Femur (tissue), 1 donor: ENCODE measurements at regions not wholly inside any gene's neighbourhood (a gene's known extent, or its start where the extent isn't known, plus 50 kb on each side); places are given as distances from the start of the nearest gene placed in this dataset.
"Not testable (repeated sequence)": the region's sequence is repeated elsewhere in the genome, so short reads cannot be mapped to it uniquely, and the experiment has no call there.

ENCODE experiments used
- DNase-seq: peaks from one replicate; pipeline ENCODE4 v3.0.0-alpha.2; 2017

DNA sequence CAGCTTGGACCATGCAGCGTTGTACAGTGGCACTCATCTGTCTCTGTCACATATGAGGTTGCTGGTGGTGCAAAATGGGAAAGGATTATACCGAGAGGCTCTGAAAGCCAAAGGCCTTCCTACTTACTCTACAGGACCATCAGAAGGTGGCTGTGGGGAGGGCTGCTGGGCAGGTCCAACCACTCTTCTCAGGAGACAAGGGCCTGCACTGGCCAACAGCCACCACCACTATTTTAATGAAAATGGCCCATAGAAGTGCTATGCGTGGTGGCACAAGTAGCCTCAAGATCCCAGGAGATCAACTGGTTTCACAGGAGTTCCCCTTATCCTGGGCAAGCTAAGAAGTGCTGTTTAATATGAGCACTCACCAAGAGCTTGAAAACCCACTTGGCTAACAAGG lies 52.3 kb downstream of the MRPL57 start:
- no peak for DNase-seq

DNA sequence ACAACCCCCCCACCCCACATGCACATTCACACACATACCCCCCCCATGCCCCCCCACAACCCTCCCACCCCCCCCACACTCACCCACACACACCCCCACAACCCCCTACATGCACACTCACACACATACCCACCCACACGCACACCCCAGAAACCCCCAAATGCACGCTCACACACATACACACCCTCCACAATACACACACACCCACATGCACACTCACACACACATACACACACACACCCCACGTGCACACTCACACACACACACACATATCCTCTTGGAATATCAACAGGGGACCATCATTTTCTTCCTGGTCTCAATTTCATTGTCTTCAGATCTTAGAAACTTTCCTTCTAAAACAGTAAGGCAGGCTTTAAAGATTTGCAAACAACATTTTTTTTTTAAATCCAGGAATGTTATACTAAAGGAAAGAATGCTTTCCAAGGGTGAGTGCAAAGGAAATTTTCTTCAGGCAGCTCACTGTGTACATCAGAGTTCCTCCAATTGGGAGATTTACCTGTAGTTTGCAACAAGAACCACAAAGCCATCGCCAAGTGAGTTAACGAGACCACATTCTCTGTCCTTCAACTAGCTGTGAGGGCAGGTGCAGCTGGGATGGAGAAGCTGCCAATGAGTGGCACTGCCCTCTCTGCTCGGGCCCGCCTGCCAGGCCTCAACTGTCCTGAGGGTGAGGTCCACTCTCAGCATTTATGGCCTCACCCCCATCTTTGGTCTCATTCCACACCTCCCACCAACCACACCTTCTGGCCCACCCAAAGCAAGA lies 53.0 kb downstream of the MRPL57 start:
- no peak for DNase-seq

DNA sequence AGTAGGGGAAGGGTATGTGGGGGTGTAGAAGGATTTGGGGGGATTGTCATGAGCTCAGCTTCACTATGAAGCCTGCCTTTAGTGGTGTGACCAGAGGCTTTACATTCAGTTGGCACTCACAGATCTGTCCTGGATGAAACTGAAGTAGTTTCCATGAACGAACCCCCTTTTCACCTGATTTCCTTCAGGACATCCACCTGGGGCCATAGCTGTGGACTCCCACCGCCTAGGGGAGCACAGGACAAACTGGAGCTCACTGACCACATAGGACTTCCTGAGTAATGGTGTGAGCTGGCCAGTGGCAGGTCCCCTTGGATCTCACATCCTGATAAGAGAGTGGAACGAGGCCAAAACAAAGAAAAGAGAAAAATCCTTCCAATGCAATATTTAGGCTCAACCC lies 54.1 kb downstream of the MRPL57 start:
- DNase-seq, result no peak

DNA sequence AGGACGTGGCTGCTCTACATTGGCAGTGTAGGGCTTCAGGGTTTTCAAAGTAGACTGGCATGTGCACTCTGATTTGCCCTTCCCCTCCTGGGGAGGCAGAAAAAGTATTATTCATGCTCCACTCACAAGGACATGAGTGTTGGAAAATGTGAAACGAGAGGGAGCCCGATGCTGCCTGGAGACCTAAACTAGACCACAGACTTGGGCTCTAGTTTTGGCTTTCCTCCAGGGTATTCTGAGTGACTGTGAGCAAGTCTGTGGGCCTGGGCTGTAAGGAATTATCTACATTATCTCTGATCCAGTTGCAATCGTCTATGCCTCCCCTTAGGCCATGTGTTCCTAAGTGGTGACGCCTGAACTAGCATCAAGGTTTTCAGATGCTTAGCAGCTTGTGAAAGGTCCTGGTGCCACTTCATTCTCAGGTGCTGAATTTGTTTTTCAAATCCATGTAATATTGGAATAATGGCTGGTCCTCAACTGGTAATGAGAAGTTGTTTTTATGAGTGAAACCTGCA lies 55.0 kb downstream of the MRPL57 start:
- no peak for DNase-seq

DNA sequence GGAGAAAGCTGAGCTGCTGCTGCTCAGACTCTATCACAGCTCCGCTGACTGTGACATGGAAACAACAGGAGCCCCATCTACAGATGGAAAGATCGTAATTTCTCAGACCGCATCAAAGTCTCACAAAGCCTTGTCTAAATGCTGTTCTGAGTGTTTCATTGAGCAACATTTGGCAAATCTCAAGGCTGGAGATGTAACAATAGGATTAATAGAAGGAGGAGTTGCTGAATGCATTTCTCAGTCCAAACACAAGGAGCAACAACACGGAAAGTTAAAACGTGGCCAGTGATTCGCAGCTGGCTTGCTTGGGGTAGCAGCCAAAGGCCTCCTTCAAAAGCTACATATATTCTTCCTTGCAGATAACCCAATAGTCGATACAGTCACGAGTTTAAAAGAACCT lies 55.7 kb downstream of the MRPL57 start:
- DNase-seq, result no peak

DNA sequence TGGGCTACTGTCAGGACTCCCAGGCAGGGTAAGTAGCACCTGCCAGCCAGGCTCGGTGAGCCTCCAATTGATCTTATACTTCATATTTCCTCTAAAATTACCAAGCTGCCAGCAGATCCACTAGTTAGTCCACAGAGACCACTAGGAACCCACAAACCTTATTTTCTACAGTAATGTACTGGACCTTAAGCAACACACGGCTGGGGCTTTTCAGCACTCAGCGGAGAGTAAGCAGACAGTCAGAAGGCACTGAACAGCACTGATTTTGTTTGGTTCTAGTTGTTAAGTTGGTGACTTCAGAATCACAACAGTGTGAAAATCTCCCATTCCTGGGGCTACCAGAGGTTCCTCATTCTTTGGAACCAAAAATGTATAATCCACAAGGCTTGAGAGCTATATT lies 56.1 kb downstream of the MRPL57 start:
- no peak for DNase-seq

DNA sequence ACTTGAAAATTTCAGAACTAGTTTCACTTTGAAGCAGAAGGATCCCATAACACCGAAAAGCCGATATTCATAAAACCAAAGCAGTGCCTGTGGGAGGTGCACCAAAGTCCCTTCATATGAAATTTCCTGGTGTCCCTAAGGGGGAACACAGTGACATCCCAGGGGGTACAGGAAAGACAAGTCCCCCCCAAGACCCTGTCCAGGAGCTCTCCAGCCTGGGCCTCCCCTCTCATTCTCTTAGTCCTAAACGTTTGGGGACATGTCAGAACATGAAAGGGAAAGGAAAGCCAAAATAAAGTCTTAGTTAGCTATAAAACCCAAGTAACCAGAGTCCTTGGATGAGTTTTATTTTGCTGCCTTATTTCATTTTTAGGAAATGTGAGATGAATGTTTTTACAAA lies 56.6 kb downstream of the MRPL57 start:
- no peak for DNase-seq

DNA sequence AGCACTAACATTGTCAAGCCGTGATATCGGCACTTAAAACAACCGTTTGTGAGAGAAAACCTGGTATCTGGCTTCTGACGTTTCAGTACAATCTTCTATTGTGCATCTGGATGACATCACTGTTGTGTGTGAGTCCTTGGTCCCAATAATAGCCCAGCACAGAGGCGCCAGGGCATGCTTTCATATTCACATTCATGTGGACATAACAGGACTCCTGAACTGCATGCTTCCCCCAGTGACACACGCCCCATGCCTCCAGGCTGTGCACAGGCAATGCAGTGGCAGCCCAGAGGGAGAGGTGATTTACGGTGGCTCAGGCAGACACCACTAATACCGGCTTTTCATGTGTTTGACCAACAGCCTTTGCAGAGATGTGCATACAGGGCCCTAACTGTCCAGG lies 58.1 kb downstream of the MRPL57 start:
- no peak for DNase-seq

DNA sequence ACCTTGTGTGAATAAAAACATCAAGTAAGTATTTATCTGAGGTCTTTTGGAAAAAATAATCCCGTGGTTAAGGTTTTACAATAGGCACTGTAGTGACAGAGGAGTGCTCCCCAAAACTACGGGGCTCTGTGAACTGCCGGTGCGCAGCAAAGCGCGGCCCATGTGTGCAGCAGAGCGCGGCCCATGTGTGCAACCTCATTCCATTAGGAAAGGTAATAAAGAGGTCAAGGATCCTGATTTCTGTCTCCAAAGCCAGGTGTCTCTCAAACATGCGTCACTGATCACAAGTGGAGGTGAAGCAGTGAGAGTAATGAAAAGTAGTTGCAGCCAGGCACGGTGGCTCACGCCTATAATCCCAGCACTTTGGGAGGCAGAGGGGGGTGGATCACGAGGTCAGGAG lies 58.7 kb downstream of the MRPL57 start:
- no peak for DNase-seq

DNA sequence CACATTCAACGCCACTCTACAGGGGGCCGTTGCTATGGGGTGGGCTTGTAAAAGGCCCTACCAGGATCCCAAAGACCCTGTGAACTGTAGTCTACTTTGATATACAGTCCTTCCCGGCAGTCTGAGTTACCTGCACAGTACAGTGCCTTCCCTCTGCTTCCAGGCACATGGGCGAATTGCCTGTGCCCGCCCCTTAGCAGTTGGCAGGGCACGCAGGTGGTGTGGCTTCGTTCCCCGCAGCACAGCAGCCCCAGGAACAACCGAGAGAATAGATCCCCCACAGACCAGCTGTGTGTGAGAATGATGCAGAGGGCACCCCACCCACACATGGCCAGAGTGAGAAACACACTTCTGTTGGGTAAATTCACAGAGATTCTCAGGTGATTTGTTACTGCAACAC lies 60.6 kb downstream of the MRPL57 start:
- DNase-seq, result no peak

DNA sequence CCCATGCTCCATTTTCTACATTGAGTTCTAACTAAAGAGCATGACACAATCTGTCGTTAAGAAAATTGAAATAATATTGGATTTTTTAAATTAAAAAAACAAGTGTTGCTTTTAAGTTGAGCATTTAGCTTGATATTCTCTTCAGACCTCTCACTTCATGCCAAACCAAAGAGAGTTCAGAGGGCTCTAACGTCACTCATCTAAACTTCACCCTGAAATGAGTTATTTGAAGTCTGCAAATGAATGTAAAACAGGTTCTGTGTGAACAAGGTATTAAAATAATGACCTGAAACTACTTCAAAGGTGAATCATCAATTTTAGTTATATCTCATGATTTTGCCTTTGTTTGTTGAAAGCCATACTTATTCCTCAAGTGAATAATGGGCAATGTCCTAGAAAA lies 61.8 kb downstream of the MRPL57 start:
- no peak for DNase-seq

DNA sequence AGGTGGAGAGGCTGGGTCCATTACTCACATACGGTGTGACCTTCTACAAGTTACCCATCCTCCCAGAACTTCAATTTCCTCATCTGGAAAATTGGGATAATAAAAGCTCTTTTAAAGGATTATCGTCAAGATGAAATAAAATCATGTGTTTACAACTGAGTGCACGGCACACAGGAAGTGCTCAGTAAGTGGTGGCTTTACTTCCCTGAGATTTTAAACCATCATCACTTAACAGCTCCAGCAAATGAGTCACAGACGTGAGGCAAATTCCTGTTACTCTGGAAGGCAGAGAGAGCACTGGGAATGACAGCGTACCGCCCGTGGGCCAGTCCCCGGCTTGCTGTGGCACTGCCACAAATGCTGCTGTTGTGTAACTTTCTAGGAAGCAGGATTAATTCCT lies 64.1 kb downstream of the MRPL57 start:
- DNase-seq, result no peak

DNA sequence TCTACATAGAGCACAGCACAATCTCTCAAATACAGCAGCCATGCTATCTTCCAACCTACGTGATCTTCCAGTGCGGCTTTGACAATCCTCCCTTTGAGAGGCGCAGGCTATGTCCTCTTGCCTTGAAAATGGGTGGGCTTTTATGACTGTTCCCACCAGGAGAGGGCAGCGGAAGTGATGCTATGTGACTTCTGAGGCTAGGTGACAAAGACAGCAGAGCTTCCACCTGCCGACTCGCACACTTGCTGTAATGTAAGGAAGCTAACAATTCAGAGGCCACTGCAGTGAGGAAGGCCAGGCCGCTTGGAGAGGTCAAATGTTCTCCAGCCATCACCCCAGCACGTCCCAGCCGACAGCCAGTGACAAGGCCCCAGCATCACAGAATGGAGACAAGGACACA lies 65.8 kb downstream of the MRPL57 start:
- no peak for DNase-seq

DNA sequence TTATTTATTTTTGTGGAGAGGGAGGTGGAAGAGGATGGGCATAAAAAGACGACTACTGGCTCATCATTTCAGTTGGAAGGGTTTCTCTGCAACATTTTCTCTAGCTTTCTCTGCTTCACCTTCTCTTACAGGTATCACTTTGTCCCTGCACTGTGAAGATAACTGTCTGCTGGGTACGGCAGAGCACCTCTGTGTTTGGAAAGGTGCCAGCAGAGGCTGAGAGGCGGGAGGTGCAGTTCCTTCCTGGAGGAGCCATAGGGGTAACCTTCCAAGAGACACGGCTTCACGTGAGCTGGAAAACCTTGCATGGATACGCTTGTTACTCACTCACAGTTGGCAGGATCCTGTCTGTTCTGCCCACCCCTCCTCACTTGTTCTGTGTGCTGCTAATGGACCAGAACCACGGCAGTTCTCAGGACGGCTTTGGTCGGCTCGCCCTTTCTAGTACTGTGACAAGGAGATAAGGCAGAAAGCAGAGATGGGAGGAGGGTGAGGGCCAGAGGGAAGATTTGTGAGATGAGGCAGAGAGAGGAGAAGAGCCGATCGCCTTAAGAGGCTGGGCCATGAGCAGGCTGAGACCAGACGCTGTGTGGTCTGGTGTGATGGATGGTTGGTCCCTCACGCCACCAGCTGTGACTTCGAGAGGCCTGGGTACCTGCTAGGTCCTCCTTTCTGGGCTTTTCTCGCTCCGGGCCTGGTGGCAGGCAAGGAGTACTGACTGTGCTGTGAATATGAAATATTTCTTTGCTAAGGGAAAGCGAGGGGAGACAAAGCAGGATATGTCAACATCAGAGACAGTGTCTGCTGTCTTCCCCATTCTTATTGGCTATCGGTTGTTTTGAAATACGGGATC lies 66.8 kb downstream of the MRPL57 start:
- DNase-seq, result no peak

DNA sequence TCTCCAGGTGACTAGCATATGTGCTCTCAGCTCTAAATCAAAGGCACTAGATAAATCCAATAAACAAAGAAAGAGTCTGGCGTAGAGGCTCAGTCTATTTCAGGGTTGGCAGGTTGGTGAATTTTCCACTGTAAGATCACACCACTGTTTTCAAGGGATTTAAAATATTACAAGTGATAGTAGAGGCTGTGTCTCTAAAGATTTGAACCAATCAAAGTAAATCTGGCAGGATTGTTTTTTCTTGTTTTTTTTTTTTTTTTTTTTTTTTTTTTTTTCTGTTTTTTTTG lies 67.4 kb downstream of the MRPL57 start:
- not testable (repeated sequence) for DNase-seq

DNA sequence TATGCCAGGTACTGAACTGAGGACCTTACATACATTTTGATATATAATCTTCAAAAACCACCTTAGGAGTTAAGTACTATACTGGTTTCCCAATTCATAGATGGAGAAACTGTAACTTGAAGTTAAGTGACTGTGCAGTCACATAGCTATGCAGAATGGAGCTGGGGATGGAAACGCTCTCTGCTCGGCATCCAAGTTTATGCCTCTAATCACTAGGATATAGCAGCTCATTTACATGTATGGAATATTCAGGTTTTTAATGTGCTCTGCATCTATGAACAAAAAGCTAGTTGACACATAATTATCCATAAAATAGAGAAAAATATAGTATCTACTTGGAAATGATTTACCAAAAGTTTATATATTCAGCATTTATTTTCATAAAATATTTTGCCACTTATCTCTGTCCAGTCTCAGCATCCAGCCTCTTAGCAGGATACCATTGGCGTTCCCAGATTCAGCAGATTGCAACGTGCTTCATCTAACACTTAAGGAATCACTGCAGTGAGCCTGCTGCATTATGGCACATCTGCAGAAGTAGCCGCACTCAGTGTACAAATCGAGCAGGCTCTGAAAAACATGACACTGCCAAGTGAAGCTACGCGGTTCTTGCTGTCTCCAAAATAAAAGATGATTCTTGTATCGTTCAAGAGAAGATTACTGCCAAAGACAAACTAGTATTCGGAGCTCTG lies 70.4 kb downstream of the MRPL57 start:
- DNase-seq, result no peak

DNA sequence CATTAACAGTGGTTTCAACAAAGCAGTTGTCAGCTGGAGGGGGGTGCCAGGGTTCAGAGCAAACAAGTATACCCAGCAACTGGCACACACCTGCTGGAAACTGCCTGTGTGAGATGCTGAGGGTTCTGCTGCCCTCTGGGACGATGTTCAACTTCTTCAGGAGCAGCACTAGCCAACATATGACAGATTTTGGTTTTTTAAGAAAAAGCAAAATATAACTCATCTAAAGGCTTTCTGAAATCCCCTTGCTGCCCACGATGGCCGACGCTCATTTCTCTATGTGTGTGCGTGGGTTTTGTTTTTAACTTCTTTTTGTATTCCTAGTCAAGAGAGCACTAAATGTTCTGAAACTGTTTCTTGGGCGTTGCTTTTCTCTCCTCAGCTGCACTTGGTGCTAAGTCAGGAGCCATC lies 79.9 kb downstream of the MRPL57 start:
- DNase-seq, result no peak

DNA sequence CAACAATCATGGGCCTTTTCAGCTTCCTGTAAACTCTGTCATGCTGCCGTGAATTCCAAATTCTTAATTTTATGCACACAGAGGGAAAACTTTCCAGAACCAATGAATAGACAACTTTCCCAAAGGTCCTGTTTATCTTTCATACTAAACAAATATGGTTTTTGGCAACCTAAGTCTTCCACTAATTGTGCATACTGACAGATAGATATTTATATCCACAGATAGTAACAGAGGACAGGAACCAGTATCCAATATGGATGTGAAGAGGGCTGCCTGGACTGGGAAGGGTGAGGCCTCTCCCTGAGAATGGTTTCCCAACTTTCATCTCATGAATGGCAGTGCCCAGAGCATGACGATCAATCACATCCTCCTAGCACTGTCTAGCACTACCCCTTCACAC lies 80.4 kb downstream of the MRPL57 start:
- DNase-seq, result no peak

DNA sequence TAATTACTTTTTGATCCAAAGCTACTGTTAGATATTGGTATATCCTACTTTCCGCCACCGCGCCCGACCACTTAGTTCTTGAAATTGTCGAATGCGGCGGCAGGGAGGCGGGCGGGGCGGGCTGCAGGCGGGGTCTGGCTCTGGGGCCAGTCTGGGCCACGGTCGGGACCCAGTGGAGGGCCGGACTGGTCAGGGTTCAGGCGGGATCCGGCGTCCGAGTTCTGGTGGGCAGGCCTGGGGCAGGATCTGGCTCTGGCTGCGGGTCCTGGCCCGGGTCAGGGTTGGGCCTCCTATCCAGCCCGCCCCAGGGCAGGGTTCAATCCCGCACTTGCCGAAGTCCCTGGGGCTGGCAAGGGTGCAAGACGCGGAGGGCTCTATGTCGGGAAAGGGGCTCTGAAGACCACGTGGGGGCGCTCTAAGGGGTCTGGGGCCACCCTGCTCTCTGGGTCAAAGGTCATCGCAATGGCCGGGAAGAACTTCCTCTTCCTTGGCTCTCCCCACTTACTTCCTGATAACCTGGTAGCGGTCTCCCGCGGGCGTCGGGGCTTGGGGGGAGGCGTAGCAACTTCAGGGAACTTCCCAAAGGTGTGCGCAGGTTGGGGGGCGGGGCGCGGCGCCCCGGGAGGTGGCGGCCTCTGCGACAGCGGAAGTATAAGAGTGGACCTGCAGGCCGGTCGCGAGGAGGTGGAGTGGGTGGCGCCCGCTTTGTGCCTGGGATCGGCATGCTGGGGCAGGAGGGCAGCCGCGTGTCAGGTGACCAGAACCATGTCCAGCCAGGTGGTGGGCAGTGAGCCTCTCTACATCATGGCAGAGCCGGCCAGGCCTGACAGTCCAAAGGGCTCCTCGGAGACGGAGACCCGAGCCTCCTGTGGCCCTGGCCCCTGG lies 83.4 kb downstream of the MRPL57 start:
- no peak for DNase-seq

DNA sequence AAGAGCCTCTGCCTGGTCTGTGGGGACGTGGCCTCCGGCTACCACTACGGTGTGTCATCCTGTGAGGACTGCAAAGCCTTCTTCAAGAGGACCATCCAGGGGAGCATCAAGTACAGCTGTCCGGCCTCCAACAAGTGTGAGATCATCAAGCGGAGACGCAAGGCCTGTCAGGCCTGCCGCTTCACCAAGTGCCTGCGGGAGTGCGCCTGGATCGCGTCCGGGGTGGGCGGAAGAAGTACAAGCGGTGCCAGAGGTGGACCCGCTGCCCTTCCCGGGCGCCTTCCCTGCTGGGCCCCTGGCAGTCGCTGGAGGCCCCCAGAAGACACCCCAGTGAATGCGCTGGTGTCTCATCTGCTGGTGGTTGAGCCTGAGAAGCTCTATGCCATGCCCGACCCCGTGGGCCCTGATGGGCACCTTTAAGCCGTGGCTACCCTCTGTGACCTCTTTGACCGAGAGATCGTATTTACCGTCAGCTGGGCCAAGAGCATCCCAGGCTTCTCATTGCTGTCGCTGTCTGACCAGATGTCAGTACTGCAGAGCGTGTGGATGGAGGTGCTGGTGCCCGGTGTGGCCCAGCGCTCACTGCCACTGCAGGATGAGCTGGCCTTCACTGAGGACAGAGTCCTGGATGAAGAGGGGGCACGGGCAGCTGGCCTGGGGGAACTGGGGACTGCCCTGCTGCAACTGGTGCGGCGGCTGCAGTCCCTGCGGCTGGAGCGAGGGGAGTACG lies 84.3 kb downstream of the MRPL57 start:
- DNase-seq, result not testable (repeated sequence)

DNA sequence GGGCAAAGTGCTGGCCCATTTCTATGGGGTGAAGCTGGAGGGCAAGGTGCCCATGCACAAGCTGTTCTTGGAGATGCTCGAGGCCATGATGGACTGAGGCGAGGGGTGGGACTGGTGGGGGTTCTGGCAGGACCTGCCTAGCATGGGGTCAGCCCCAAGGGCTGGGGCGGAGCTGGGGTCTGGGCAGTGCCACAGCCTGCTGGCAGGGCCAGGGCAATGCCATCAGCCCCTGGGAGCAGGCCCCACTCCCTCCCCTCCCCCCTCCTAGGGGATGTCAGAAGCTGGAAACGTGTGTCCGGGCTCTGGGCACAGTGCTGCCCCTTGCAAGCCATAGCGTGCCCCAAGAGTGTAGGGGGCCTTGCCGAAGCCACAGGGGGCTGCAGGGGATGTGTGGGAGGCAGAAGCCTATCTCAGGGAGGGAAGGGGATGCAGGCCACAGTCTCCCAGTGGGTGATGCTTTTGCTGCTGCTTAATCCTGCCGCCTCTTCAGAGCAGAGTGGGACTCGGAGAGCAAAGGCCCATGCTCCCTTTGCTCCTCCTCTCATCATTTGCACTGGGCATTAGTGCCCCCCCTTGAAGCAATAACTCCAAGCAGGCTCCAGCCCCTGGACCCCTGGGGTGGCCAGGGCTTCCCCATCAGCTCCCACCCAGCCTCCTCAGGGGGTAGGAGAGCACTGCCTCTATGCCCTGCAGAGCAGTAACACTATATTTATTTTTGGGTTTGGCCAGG lies 85.2 kb downstream of the MRPL57 start:
- not testable (repeated sequence) for DNase-seq
